ENCODE measurements at regions not wholly inside any gene's neighbourhood (a gene's known extent, or its start where the extent isn't known, plus 50 kb on each side); places are given as distances from the start of the nearest gene placed in this dataset.

- TF ChIP-seq CTCF (IDR thresholded peaks at IDR 0.05): no peak
- no peak for TF ChIP-seq POLR2A (IDR thresholded peaks at IDR 0.05)
These were observed 223.8 kb upstream of the ZCCHC13 start for GRCh38 chrX:74080165-74080564.
